Midbrain (tissue), 1 donor: ENCODE measurements at regions not wholly inside any gene's neighbourhood (a gene's known extent, or its start where the extent isn't known, plus 50 kb on each side); places are given as distances from the start of the nearest gene placed in this dataset.
"Not testable (repeated sequence)": the region's sequence is repeated elsewhere in the genome, so short reads cannot be mapped to it uniquely, and the experiment has no call there.

Source experiments
- DNase-seq: peaks from one replicate; lab custom pipeline; 2025; lab: John Stamatoyannopoulos, UW

DNA sequence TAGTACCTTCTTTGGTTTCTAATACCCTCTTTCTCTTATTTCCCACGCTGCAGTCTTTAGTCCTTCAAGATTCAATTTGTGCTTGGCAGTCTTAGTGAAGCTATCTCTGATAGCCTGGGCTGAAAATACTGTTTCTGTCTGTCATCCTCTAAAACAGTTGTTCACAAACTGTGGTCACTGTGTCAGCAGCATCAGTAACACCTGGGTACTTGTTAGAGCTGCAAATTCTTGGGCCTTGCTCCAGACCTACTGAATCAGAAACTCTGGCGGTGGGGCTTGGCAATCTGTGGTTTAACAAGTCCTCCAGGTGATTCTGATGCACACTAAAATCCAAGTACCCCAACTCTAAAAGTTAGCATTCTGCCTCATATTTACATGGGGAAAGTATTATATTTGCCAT, 217.5 kb upstream of the SEL1L start:
- no peak for DNase-seq

DNA sequence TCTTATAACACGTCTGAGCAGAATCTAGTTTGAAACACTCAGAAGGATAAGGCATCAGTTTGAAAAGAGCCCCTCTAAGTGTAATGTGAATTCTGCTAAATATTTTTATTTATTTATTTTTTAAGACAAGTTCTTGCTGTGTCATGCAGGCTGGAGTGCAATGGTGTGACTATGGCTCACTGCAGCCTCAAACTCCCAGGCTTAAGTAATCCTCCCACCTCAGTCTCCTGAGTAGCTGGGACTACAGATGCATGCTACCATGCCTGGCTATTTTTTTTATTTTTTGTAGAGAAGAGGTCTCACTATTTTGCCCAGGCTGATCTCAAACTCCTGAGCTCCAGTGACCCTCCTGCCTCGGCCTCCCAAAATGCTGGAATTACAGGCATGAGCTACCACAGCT, 225.9 kb upstream of the SEL1L start:
- no peak for DNase-seq

DNA sequence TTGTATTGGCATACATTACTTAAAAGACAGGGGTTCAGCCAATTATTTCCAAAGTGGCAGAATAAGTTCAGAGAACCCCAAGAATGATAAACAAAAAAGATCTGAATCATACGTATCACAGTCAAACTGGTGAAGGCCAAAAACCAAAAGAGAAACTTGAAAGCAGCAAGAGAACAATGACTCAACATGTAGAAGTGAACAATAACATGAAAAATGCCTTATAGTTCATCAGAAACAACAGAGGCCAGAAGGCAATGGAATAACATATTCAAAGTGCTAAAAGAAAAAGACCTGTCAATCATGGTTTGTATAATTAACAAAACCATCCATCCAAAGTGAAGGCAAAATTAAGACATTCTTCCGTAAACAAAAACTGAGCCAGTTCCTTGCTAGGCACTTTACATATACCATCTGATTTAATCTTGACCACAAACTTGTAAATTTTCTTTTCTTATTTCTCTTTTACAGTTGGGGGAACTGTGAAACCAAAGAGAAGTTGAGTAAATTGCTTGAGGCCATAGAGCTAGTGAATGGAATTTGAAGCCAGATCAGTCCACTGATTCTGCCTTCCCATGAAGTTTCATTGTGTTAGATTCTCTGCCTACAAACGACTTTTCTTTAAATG, 232.1 kb upstream of the SEL1L start:
- DNase-seq, result no peak

DNA sequence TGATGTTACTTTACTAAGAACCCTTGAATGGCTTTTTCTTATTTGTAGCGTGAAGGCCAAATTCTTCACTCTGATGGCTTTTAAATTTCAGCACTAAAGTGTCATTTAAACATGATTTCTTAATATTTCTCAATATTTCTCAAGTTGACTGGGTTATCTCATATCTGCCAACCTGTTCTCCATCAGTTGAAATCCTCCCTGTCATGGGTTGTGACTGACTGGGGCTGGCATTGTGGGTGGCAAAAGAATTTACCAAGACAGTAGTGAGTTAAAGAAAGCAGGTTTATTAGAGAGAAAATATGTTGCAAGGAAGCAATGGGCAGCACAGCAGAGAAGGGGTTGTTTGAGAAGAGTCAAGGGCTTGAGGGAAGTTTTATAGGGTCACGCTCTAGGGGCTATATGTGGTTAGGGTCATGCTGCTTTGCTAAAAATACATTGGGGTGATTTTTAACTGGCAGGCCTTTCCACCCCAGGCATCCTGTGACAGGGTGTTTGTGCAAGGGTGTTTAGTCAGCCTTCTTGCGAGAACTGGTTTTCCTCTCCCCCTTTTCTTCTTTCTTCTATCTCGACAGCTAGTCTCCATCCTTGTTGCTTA, 232.8 kb upstream of the SEL1L start:
- no peak for DNase-seq

DNA sequence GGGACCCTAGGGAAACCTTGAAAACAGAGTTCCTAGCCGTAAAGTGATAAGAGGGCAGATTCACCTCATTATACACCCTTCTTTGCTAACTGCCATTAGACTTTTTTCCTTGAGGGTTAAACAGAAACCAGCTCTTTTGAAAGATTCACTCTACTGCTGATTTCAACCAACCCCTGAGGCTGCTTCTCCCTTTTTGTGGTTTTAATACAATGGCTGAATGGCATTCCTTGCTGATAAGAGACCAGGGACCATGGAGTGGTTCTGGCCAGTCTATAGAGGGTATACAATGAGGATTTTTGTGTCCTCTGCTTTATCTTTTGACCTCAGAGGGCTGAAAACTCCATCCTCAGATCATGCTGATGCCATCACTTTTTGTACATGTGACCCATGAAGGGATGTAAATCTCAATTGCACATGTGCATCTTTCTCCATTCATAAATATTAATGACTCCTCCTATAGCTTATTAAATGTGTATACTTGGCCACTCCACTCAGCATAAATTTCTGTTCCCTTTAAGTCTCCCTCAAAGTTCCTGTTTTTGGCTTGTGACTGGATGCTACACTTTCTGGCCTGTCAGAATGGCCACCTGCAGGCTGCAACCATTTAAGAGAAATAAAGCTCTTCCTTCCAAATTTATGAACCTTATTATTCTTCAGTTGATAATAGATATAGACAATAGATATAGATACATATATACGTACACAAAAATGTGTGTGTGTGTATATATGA, 233.8 kb upstream of the SEL1L start:
- DNase-seq, result no peak

DNA sequence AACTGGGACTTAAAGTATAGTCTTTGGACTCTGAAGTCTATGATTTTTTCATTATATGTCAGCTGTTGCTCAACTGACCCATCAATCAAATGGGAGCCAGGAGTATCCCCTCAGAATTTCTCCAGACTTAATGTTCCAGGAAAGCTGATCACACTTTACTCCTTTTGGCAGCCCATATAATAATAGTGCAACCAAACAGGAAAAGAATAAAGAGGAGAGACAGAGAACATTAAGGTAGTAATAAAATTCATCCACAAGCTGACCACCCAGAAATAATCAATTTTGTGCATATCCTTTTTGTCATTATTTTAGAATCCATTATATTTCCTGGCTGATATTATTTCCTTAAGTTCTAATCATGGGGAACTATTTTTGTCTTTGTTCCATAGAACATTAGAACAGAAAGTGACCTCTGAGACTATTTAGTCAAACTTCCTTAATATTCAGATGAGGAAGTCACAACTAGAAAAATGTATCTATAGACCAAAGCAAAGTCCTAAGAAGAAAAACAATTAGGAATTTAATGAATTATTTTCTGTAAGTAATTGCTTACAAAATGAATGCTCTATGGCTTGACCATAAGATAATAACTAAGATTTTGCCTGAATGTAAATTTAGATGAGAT, 238.1 kb upstream of the SEL1L start:
- no peak for DNase-seq

DNA sequence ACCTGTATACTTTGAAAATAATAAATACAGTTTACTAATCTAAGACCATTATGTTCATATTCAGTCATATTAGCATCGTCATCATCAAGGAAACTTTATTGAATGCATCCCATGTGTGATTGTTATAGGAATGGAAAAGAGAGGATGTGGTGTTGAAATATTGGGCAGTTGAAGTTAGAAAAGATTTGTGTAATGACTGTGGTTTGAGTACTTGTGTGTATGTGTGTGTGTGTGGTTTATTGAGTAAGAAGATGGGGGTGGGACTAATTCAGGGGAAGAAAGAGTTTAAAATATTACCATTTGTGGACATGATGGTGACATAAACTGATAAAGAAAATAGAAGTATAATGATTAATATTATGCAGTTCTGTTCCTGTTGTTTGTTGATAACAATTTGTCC, 238.7 kb upstream of the SEL1L start:
- DNase-seq, result no peak

DNA sequence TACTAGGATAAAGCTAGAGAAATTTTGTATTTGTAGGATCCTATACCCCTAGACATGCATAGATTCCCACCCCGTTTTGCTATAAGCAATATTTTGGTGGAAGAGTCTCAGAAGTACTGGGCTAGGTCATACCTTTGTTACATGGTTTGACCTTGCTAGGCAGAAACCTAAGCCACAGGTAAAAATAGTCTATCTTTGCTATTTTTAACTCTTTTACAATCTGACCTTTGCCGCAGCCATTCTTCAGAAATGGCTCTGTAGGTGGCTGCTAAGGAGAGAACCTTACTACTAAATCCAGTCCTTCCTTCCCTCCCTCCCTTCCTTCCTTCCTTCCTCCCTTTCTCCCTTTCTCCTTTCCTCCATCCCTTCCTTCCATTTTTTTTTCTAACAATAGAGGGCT, 242.9 kb upstream of the SEL1L start:
- DNase-seq, result no peak

DNA sequence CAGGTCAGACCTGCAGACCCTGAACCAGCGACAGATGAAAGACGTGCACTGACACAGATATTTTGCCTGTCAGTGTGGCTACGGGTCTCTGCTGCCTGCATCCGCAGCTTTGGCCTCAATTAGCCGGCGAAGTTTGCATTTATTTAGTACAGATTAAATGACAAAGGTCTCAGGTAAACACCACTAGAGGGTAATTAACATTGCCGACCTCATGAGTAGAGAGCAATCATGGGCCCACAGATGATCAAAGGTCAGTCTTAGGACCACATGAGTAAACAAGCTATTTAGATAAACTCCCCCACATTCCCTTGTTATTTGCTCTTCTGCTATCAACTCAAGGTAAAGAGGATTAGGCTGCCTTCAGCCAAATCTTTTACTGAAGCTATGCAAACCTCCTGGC, 248.1 kb upstream of the SEL1L start:
- not testable (repeated sequence) for DNase-seq

DNA sequence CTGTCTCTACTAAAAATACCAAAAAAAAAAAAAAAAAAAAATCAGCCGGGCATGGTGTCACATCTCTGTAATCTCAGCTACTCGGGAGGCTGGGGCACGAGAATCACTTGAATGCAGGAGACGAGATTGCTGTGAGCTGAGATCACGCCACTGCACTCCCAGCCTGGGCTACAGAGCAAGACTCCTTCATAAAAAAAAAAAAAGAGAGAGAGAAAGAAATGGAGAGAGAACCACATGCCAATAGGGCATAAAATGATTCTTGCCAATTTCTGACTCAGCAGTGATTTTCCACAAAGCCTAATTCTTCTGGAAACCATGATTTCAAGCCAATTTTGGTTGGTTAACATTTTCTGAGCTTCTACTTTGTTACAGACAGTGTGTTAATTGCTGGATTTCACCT, 250.4 kb upstream of the SEL1L start:
- DNase-seq, result peak; percentile 31

DNA sequence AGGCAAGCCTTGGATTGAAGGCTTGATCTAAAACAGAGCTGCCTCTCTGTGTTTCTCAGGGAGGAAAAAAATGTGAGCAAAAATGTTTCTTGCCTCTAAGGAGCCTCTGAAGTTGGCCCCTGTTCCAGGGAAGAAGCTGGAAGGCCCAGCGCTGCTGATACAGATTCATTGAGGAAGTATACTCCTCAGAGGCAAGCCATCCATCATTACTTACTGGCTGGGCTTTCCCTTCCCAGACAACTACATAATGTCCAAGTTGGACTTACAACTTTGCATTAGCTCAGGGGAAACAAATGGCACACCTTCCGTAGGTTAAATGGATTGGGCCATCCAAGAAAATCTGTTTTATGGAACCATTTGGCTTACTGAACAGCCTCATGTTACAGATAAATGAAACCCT, 263.7 kb upstream of the SEL1L start:
- DNase-seq, result no peak

DNA sequence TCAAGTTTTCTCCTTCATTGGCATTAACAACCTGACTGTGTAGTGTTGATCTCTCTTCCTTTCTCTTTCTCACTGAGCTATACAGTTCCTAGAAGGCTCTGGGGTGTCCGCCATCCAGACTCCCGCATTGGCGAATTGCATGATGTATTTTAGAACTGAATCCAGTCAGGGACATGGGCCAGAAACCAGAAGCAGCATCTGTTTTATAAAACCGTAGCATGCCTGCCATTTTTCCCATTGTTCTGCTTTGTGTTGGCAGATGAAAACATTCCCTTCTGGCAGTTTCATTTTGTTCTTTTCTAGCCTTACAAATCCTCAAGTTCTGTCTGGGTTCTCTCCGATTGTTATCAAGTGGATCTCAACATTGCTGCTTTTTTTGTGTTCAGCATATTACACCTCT, 268.3 kb upstream of the SEL1L start:
- no peak for DNase-seq

DNA sequence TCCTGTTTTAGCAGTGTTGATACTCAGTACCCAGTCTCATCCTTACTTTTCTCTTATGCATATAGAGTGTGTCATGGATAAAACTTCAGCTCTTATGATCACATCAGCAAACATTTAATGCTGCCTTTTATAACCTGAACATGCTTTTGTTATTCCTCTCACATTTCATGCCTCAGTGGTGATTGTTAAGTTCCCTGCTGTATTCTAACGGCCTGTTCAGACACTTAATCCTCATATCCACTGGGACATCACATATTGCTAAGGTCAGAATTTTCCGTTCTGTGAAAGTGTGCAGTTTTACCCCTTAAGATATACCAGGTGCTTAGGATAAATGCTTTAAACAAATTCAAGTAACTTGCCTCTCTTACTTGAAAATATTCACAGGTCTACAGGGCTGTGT, 268.7 kb upstream of the SEL1L start:
- no peak for DNase-seq

DNA sequence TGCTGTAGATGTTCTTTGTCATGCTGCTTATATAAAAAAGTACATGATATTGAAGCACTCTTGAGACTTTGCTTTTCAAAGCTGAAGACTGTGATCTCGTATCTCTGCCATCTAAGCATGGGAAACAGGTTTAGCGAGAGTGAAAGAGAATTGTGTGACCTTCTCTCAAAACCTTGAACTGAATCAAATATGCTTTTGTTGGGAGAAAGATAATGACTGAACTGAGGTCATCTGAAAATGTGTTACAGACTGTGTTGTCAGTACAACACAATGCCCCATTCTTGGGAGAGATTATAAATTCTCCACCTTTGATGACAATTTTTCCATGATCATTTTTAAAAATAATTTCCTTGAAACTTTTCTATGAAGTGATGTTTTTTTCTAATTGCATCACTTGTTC, 272.1 kb upstream of the SEL1L start:
- DNase-seq, result no peak

DNA sequence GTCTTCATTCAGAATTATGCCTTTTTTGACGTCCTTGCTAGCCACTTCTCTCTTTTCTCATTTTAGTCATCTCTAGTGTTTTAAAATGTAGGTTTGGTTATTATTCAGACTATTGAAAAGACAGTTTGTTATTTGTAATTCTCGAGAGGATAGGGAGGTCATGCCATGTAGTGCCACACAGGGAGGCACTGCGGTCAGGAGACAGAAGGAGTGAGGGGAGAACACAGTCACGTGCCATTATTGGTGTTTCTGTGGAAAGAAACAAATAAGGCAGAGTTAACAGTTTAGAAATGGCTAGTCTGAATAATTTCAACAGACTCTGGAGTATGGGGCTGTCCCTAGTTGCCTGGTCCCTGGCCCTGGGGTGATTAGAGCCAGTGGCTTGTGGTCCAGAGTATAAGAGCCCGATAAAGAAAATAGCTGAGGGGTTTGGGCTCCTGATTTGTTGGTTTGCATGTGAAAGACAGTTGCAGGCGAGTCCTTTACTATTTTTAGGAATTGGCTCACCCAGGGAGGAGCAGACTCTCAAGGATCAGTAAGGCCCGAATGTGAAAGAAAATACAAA, 278.1 kb upstream of the SEL1L start:
- DNase-seq, result no peak

DNA sequence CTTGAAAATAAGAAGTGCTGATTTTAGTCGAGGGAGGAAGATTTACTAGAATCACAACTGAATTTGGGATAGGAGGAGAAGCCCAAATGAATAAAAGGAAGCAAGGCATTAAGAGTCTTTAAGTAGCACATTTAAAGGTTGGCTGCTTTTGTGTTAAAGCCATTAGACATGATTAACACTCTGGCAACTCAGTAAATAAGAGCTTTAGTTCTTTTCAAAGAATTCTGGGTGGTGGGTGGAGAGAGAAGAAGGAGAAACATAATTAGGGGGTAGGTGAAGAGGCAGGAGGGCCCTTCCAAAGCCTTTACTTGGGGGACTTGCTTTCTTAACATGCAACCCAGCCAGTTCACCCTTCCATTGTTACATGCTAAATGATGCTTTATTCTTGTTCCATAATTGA, 284.6 kb upstream of the SEL1L start:
- no peak for DNase-seq

DNA sequence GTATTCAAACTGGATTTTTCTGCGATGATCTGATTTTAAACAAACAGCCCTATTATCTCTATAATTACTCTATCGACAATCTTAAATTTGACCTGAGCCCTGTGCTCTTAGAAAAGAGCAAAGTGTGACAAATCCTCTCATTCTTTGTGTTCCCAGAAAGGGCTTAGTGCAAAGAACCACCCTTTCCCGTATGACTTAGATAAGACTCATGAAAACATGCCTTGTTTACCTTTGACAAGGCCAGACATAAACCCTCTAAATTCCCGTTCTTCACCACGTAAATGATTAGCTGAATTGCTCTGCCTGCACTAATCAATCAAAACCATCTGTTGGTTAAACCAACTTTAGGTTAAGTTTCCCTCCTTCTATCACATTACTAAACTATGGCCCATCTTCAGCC, 285.7 kb upstream of the SEL1L start:
- DNase-seq, result no peak

DNA sequence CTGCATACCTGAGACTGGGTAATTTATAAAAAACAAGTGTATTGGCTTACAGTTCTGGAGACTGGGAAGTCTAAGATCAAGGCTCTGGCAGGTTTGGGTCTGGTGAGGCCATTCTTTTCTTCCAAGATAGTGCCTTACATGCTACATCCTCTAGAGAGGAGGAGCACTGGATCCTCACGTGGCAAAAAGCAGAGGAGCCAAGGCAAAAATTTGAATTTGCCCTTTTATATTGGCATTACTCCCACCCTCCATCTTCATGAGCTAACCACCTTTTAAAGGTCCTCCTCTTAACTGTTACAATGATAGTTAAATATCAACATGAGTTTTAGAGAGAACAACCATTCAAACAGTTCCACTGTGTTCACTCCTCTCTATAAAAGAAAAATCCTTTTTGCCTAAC, 286.3 kb upstream of the SEL1L start:
- no peak for DNase-seq

DNA sequence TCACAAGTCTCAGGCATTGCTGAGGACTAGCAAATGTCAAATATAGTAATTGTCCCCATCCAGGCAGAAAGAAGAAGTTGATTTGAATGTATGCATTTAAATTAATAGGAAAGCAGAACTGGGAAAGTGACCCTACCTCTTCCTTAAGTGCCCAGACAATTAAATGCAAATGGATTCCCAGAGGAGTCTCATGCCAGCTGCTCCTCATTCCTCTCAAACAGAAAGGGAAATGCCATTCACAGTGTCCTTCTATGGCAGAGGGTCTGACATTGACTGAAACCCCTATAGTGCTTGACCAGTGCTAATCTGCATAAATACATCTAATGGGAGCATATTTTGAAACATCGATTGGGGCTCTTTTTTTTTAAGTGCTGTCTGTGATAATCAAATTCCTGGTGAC, 292.4 kb upstream of the SEL1L start:
- DNase-seq, result no peak

DNA sequence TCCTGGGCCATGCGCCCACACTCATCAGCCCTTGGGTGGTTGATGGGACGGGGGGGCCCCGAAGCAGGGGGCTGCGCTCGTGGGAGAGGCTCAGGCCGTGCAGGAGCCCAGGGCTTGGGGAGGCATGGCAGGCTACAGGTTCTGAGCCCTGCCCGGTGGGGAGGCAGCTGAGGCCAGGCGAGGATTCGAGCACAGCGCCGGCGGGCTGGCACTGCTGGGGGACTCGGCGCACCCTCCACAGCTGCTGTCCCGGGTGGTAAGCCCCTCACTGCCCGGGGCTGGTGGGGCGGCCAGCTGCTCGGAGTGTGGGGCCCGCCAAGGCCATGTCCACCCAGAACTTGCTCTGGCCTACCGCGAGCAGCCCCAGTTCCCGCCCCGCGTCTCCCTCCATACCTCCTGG, 295.8 kb upstream of the SEL1L start:
- no peak for DNase-seq

DNA sequence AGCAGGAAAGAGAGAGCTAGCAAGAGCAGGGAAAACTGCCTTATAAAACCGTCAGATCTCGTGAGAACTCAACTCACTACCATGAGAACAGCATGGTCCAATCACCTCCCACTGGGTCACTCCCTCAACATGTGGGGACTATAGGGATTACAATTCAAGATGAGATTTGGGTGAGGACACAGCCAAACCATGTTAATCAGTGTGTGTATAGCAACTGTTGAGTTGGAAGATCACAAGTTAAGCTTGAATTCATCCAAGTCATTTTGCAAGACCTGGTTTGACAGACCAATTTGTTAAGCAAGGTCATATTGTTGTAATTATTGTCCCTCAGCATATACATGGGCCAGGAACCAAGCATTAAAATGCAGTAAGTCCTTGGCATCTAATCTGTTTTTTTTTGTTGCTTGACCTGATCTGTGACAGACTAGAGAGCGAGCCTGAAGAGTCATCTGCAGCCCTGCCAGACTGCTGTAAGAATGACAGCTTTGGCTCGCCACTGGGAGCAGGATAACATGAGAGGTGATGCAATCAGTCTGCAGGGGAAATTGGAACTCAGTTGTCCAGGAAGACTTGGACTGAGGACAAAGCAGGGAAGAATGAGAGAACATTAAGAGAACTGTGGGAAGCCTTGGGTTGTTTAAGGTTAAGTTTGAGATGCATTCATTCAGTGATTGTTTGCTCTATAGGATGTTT, 297.6 kb upstream of the SEL1L start:
- DNase-seq, result no peak

DNA sequence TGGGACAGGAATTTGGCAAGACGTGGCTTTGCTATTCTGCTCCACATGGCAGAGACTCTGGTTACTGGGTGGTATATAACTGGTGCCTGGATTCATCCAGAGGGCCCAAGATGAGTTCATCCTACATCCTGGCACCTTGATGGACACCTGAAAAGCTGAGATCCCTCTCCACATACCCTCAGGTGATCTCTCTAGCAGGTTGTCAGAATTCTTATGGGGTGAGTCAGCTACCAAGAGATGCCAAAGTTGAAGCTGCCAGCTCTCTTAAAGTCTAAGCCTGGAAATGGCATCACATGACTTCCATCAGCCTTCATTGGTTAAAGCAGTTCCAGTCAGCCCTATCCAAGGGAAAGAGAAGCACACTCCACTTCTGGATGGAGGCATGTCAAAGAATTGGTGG, 300.7 kb upstream of the SEL1L start:
- no peak for DNase-seq
